ENCODE measurements at regions not wholly inside any gene's neighbourhood (a gene's known extent, or its start where the extent isn't known, plus 50 kb on each side); places are given as distances from the start of the nearest gene placed in this dataset.

GRCh38 chr20:12252793-12253192, 335.1 kb downstream of the BTBD3 start:
- ATAC-seq = no peak
- intact Hi-C loops (cut with micrococcal nuclease) = no loop called here

GRCh38 chr20:12255461-12255970, 337.8 kb downstream of the BTBD3 start:
- Histone ChIP-seq H3F3A (ENCODE audit: low read length, unreplicated experiment) (no peaks in the 10 kb centered on the region), H3K4me1 (ENCODE audit: insufficient read depth, low read length) (no peaks in the 10 kb centered on the region), H3K4me2 (ENCODE audit: low read length) (no peak overlapping the region), H3K9me3 (ENCODE audit: low read length) (no peaks in the 10 kb centered on the region), H4K20me1 (ENCODE audit: low read length) (no peaks in the 10 kb centered on the region), H3K27me3 (ENCODE audit: low read length) (peaks cover 27% of the 10 kb centered on the region), H3K9me2 (replicated peaks; ENCODE audit: low read length) (no peaks in the 10 kb centered on the region), H3K36me3 (ENCODE audit: low read depth, low read length) (no peaks in the 10 kb centered on the region), H3K79me2 (ENCODE audit: low read length) (no peaks in the 10 kb centered on the region), H2AFZ (ENCODE audit: low read length) (no peak overlapping the region), H3K27ac (ENCODE audit: low read length) (no peak overlapping the region), H3K9ac (ENCODE audit: low read length) (no peak overlapping the region), H3K4me3 (ENCODE audit: low read length) (no peak overlapping the region)
- CTCF ChIA-PET = no interaction called here
- ATAC-seq (no peak), DNase-seq (peak; percentile 27)
- BruUV-seq (replicated peaks) = no TSS peak
- intact Hi-C loops (cut with micrococcal nuclease) = no loop called here
- TF ChIP-seq EZH2phosphoT487 (IDR thresholded peaks at IDR 0.05; ENCODE audit: borderline replicate concordance, low read length) = no peak
- TF ChIP-seq, protein P1, sequence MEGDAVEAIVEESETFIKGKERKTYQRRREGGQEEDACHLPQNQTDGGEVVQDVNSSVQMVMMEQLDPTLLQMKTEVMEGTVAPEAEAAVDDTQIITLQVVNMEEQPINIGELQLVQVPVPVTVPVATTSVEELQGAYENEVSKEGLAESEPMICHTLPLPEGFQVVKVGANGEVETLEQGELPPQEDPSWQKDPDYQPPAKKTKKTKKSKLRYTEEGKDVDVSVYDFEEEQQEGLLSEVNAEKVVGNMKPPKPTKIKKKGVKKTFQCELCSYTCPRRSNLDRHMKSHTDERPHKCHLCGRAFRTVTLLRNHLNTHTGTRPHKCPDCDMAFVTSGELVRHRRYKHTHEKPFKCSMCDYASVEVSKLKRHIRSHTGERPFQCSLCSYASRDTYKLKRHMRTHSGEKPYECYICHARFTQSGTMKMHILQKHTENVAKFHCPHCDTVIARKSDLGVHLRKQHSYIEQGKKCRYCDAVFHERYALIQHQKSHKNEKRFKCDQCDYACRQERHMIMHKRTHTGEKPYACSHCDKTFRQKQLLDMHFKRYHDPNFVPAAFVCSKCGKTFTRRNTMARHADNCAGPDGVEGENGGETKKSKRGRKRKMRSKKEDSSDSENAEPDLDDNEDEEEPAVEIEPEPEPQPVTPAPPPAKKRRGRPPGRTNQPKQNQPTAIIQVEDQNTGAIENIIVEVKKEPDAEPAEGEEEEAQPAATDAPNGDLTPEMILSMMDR (conservative IDR thresholded peaks at IDR 0.05; ENCODE audit: low read depth, low read length) = no peak
- TF ChIP-seq EZH2 (IDR thresholded peaks at IDR 0.05; ENCODE audit: low read length, unreplicated experiment) = no peak
- POLR2A ChIA-PET (ENCODE audit: unreplicated experiment) = no interaction called here

More at GRCh38 chr20:12252793-12253192, 335.1 kb downstream of the BTBD3 start:
- Histone ChIP-seq H2AFZ (ENCODE audit: low read length) (no peak overlapping the region), H3F3A (ENCODE audit: low read length, unreplicated experiment) (no peaks in the 10 kb centered on the region), H3K4me3 (ENCODE audit: low read length) (no peak overlapping the region), H3K9ac (ENCODE audit: low read length) (no peak overlapping the region), H4K20me1 (ENCODE audit: low read length) (no peaks in the 10 kb centered on the region), H3K79me2 (ENCODE audit: low read length) (no peaks in the 10 kb centered on the region), H3K36me3 (ENCODE audit: low read depth, low read length) (no peaks in the 10 kb centered on the region), H3K9me3 (ENCODE audit: low read length) (no peaks in the 10 kb centered on the region), H3K4me2 (ENCODE audit: low read length) (no peak overlapping the region), H3K9me2 (replicated peaks; ENCODE audit: low read length) (no peaks in the 10 kb centered on the region), H3K27me3 (ENCODE audit: low read length) (0 out of 2 replicates have a peak, but pooled peaks cover 6% of the 10 kb centered on the region), H3K27ac (ENCODE audit: low read length) (no peak overlapping the region), H3K4me1 (ENCODE audit: insufficient read depth, low read length) (no peaks in the 10 kb centered on the region)
- CTCF ChIA-PET = no interaction called here
- POLR2A ChIA-PET (ENCODE audit: unreplicated experiment) = no interaction called here
- no TSS peak for BruUV-seq (replicated peaks)
- no peak for DNase-seq
- no peak for TF ChIP-seq EZH2phosphoT487 (IDR thresholded peaks at IDR 0.05; ENCODE audit: borderline replicate concordance, low read length)
- TF ChIP-seq EZH2 (IDR thresholded peaks at IDR 0.05; ENCODE audit: low read length, unreplicated experiment) = no peak
- TF ChIP-seq, protein P1 (conservative IDR thresholded peaks at IDR 0.05; ENCODE audit: low read depth, low read length) = no peak

DNA sequence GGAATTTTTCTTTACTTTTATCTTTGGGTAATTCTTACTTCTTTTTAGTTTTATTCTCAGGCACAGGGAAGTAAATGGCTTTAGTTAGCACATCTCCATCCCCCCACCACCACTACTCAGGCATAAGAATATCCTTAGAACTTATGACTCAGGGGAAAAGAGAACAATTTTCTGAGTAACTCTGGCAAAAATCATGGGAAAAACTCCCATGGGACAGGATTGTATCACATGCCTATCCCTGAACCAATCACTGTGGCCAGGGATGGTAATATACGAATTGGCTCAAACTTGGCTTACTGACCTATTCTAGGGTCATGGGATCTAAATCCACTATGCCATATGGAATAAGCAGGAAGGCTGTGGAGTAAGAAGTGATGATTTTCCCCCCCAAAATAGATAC, 339.1 kb downstream of the BTBD3 start:
- Histone ChIP-seq H3K36me3 (ENCODE audit: low read depth, low read length) (no peaks in the 10 kb centered on the region), H3K27me3 (ENCODE audit: low read length) (peaks cover 33% of the 10 kb centered on the region), H3F3A (ENCODE audit: low read length, unreplicated experiment) (no peaks in the 10 kb centered on the region), H4K20me1 (ENCODE audit: low read length) (no peaks in the 10 kb centered on the region), H3K4me2 (ENCODE audit: low read length) (no peak overlapping the region), H3K9ac (ENCODE audit: low read length) (no peak overlapping the region), H3K4me1 (ENCODE audit: insufficient read depth, low read length) (no peaks in the 10 kb centered on the region), H3K9me3 (ENCODE audit: low read length) (no peaks in the 10 kb centered on the region), H3K9me2 (replicated peaks; ENCODE audit: low read length) (no peaks in the 10 kb centered on the region), H2AFZ (ENCODE audit: low read length) (no peak overlapping the region), H3K4me3 (ENCODE audit: low read length) (no peak overlapping the region), H3K27ac (ENCODE audit: low read length) (no peak overlapping the region), H3K79me2 (ENCODE audit: low read length) (no peaks in the 10 kb centered on the region)
- DNase-seq (no peak), ATAC-seq (no peak)
- intact Hi-C loops (cut with micrococcal nuclease) = no loop called here
- TF ChIP-seq EZH2phosphoT487 (IDR thresholded peaks at IDR 0.05; ENCODE audit: borderline replicate concordance, low read length) (no peak), EZH2 (IDR thresholded peaks at IDR 0.05; ENCODE audit: low read length, unreplicated experiment) (no peak)
- TF ChIP-seq, protein P1 (conservative IDR thresholded peaks at IDR 0.05; ENCODE audit: low read depth, low read length) = no peak
- CTCF ChIA-PET = no interaction called here
- BruUV-seq (replicated peaks) = no TSS peak
- POLR2A ChIA-PET (ENCODE audit: unreplicated experiment) = no interaction called here

Data from PC-3 (cell line).